Endothelial cell of umbilical vein (primary cell): ENCODE measurements at regions not wholly inside any gene's neighbourhood (a gene's known extent, or its start where the extent isn't known, plus 50 kb on each side); places are given as distances from the start of the nearest gene placed in this dataset.

Source experiments
- EZH2 ChIP-seq: IDR thresholded peaks from 2 replicates; pipeline ENCODE4 v1.6.1; 2012; ENCODE audit warnings: borderline replicate concordance, low read depth, mild to moderate bottlenecking, moderate library complexity, low read length, inconsistent platforms; ENCODE audit not compliant: severe bottlenecking
- POLR2A ChIP-seq: IDR thresholded peaks from 2 replicates; pipeline ENCODE4 v1.6.1; 2012; ENCODE audit warnings: low read depth, mild to moderate bottlenecking, control low read depth, low read length
- TF ChIP-seq, protein P1 (sequence below), 2 donors: IDR thresholded peaks; 1 replicate in 1 of 2; 2 replicates in 1 of 2; pipeline ENCODE4 v1.5.1; 2011; ENCODE audit warnings: low read length in 2 of 2, mild to moderate bottlenecking in 2 of 2, moderate library complexity in 2 of 2, control low read depth in 1 of 2, inconsistent platforms in 1 of 2, low read depth in 1 of 2; ENCODE audit not compliant: insufficient read depth in 1 of 2; ENCODE audit errors: extremely low read depth in 1 of 2

DNA sequence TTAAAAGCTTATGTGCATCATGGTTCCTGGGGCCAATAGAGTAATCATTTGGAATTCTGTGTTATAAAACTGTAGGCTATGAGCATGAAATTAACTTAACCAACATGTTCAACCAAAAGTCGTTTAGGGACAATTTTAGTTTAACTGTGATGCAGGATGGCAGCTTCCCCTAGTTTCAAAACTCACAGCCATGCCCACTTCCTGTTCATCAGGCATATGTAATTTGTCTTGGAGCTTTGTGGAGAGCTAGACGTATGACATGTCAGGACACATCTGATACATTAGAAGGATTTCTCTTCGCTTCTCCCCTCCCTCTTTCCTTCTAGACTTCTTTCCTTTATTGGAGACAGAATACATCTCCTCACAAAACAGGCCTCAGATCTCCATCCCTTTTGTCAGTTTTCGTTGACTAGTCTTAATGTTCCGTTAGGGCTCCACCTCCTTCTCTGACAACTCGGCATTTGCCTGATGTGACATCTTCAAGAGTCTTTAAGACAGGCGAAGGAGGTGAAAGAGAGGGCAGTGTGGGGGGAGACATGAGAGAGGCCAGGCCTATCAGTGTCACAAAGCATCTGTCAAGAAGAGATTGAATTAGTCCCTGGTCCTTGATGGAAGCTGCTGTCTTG lies 176.0 kb downstream of the MSX2 start:
- TF ChIP-seq POLR2A (no peak), EZH2 (no peak)
- TF ChIP-seq, protein P1, sequence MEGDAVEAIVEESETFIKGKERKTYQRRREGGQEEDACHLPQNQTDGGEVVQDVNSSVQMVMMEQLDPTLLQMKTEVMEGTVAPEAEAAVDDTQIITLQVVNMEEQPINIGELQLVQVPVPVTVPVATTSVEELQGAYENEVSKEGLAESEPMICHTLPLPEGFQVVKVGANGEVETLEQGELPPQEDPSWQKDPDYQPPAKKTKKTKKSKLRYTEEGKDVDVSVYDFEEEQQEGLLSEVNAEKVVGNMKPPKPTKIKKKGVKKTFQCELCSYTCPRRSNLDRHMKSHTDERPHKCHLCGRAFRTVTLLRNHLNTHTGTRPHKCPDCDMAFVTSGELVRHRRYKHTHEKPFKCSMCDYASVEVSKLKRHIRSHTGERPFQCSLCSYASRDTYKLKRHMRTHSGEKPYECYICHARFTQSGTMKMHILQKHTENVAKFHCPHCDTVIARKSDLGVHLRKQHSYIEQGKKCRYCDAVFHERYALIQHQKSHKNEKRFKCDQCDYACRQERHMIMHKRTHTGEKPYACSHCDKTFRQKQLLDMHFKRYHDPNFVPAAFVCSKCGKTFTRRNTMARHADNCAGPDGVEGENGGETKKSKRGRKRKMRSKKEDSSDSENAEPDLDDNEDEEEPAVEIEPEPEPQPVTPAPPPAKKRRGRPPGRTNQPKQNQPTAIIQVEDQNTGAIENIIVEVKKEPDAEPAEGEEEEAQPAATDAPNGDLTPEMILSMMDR (IDR thresholded peaks at IDR 0.05; ENCODE audit: extremely low read depth in 1 of 2, insufficient read depth in 1 of 2, low read depth in 1 of 2, low read length in 2 of 2) = no peak
